C1 segment of cervical spinal cord (tissue), 14 donors: ENCODE measurements at regions not wholly inside any gene's neighbourhood (a gene's known extent, or its start where the extent isn't known, plus 50 kb on each side); places are given as distances from the start of the nearest gene placed in this dataset.
A peak's percentile ranks its signal among the peaks of the same experiment; 100 is the strongest.

Source experiments
- DNase-seq, 14 donors: peaks; one replicate each; lab custom pipeline; 2025; lab: John Stamatoyannopoulos, UW

DNA sequence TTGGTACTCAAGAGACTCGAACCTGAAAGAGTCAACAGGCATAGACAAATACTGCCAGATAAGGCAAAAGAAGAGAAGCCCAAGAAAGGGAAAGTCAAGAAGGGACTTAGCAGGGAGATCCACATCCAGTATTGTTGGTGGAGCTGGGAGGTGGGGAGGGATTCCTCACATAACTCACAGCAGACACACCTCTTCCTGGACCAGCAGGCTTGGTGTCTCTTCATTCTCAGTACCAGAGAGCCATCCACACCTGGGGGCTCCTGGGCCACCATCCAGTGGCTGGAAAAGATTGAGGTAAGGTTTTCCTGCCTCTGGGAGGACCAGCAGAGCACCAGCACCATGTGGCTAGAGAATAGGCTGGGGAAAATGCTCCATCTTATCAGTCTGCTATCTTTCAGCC lies 161.6 kb upstream of the SESN3 start:
- DNase-seq, result no peak

DNA sequence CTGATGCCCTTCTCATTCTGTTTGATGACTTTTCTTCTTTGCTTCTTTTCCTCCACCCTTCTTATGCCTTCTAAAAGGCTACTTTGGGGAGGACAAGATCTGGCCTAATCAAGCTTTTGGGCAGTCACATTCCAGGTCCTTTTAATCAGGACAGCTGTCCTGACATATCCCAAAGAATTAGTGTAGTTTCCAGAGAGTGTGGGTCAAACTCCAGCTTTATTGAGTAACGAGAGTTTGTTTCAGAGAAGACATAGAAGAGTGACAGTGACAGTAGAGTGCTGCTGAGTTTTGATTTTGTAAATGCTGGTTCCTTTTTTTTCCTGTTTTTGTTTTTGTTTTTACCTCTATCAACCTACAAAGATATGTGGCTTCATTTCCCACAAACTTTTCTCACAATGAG lies 158.4 kb upstream of the SESN3 start:
- no peak for DNase-seq

DNA sequence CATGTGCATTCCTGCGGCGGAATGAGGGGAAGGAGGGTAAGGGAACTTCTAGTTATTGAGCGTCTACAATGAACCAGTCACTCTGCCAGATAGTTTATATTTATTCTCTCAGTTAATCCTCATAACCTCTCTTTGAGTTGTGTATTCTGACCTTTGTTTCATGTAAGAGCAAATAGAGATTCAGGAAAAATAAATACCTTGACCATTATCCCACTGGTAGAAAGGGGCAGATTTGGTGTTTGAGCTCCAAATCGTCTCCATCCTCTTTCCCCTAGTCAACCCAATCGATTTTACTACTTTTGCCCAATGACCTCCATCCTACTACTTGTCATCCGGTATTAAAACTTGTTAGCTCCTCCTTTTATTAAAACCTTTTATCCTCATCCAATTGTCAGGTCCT lies 157.1 kb upstream of the SESN3 start:
- DNase-seq, result no peak

DNA sequence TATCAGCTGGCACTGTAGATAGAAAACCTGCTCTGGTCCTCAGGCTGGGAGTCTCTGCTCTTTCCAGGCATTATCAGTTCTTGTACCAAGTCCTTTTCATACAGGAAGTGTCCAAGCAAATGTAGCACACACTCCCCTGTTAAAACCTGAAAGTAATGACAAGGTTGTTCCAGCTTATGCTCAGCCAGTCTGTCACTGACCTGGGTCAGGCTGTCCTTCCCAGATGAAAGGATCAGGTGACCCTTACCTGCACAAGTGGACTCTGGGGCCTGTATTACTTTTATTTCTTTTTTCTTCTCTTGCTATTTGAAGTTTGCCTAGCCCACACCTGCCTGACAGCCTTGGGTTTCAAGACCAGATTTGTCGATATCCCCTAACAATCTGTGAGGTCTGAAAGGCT lies 156.3 kb upstream of the SESN3 start:
- DNase-seq, result no peak

DNA sequence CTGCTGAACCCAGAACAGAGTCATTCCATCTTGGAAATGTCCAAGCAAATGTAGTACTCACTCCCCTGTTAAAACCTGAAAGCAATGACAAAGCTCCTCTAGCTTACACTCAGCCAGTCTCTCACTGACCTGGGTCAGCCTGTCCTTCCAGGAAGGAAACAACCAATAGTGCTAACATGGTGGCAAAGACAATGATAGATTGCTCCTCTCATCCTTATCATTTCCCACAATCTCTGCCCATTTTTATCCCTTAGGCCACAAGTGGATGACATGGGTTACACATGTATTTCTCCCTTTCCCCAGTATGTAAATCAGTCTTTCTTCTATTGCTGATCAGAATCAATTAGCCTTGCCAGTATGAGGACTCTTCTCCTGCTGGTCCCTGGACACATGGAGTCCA lies 154.6 kb upstream of the SESN3 start:
- no peak for DNase-seq

GRCh38 chr11:95379479-95379878 lies 148.5 kb upstream of the SESN3 start:
- DNase-seq, result no peak

- no peak for DNase-seq
Observed at GRCh38 chr11:95378789-95379188, 147.8 kb upstream of the SESN3 start.

GRCh38 chr11:95378111-95378510 lies 147.1 kb upstream of the SESN3 start:
- no peak for DNase-seq

- DNase-seq, result no peak
Observed at GRCh38 chr11:95375886-95376285, 144.9 kb upstream of the SESN3 start.

- no peak for DNase-seq
Observed at GRCh38 chr11:95375451-95375850, 144.4 kb upstream of the SESN3 start.

DNA sequence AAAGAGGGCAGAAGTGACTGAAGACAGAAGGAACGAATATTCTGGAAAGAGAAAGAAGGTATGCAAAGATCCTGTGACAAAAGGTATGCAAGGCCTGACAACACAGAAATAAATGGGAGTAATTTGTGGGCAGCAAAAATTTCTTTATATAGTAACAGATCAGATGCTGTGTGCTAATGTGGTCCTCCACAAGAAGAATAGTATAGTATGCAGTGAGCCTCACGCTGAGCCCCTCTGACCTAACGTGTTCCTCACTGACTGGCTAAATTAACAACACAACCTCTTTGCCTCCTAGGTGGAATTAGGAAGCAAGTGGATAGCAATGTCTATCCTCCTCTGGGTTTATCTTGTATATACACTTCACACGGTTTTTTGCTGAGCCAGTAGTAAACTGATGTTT lies 143.1 kb upstream of the SESN3 start:
- no peak for DNase-seq

DNA sequence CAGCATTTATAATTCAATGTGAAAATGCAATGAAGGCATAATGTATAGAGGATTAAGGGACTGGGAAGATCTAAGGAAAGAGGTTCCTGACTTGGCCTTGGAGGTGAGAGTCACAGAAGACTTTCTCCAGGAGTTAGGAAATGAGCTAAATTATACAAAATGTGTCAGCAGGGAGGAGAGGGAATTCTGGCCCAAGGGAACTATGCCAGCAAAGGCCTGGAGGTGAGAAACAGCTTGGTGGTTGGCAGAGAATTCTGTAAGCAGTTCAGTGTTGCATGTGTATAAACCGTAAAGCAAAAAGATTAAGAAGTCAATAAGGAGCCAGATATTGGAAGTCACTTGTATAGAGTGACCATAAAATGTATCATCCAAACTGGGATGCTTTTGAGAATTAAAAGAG lies 142.2 kb upstream of the SESN3 start:
- DNase-seq, result peak in 1 of 14 donors; percentile 30

DNA sequence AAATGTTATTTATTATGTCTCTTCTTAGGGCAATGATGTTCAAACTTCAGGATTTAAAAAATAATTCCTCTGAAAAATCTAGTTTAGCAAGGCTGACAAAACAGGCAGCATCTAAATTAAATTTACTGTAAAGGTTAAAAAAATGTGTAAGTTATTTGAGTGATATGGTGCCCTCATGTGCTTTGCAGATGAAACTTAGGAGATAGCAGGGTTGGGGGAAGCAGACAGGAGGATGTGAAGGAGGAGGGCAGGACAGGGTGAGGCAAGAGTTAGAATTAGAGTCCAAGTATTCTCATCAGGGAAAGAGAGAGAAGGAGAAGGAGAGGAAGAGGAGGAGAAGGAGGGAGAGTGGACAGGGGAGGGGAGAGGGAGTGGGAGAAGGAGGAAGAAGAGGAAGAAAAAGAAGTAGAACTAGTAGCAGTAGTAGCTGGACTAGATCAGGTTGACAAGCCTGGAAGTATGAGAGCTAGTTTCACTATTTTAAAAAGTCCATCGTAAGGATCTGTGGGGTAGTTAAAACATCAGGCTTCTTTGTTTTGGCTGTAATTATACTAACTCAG lies 141.2 kb upstream of the SESN3 start:
- DNase-seq, result no peak

DNA sequence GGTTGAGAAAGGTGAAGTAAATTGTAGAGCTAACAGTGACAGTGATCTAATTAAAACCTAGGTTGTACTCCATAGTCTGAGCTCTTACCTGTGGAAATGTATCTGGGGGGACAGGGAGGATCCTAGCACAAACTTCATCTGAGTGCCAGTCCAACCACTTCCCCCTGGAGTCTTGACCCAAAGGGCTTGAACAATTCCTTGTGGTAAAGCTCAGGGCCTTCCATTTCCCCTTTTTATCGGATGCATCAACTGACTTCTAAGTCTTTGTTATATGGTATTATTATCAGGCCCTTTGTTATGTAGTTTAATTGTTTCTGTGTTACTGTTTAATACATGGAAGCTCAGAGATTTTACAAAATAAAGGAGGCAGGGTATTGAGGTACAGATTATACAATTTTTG lies 140.2 kb upstream of the SESN3 start:
- DNase-seq, result no peak

DNA sequence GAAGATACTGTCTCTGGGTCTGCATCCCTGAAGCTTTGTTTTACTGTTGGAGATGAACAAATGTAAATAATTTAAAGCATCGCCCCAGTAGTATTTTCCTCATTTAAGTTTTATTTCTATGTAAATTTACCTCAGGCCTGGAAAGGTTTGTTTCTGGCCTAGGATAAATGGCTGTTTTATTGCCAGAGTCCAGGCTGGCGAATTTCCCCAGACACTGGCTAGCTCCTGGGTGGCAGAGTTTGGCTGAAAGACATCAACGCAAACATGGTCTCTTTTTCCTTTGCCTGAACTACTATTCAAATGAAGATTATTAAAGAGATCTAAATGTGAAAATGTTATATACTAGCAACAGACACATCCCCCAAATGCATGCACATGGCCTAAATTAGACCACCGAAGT lies 136.7 kb upstream of the SESN3 start:
- DNase-seq, result no peak

DNA sequence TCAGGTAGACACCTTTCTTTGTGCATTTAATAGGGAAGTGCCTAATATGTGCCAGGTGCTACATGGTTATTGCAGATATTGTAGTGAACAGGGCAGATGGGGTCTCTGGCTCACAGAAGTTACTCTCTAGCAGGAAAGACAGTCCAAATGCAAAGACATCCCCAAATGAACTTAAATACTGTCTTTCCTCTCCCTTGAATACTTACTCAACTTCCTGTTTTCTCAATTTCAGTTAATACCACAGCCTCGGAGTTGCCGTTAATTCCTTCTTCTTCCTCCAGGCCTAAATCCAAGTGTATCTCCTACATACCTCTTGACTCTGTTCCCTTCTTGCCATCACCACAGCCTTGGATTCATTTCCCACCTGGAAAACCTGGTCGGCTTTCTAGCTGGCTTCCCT lies 134.3 kb upstream of the SESN3 start:
- DNase-seq, result no peak

DNA sequence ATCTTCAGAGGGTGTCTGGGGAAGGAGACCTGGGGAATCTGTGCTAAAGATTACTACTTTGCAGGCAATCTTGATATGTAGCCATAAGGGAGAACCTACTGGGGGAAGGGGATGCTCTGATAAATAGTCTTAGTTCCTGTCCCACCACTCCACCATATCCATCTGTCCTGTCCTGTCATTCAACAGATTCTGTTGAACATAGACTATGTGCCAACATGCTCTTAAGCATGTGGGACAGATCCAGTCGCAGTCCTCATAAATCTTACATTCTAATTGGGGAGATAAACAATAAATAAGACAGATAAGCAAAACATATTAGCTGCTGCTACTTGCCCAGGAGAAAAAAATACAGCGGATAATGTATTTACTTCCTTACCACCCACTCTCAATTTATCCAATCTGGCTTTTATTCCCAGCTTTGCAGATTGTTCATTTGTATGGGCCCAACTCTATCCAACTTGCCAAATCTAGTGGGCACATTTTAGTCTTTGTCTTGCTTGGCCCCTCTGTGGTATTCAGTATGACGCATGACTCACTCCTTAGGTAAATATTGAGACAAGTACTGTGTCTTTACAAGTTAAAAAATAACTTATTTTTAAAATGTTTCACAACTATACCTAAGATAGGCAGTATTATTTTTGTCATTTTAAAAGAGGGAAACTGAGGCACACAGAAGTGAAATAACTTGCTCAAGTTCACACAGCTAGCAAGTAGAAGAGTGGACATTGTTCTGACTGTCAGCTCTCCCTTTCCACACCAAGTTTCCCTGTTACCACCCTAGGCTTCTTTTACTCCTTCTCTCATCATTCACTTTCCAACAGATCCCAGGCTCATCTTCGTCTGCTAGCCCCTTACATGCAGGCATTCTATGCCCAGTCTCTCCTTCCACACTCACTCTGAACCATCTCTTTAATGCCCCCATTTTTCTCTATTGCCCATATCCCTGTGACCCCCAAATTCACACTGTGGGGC lies 133.6 kb upstream of the SESN3 start:
- no peak for DNase-seq

GRCh38 chr11:95363708-95364107 lies 132.7 kb upstream of the SESN3 start:
- no peak for DNase-seq

DNA sequence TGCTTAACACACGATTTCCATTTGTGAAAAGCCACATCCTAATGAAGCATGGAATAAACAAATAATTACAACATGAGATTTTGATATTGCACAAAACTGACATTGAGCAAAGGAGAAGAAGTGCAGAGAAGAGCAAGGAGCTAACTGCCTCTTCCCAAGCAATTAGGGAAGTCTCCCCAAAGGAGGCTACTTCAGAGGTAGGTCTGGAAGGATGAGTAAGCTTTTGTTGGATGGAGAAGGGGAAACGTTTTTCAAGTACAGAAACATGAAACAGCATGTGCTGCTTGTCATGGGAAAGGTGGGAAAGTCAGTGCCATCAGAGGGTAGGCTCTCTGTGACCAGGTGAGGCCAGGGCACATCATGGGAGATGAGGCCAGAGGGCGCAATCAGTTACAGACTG lies 132.2 kb upstream of the SESN3 start:
- DNase-seq, result no peak

DNA sequence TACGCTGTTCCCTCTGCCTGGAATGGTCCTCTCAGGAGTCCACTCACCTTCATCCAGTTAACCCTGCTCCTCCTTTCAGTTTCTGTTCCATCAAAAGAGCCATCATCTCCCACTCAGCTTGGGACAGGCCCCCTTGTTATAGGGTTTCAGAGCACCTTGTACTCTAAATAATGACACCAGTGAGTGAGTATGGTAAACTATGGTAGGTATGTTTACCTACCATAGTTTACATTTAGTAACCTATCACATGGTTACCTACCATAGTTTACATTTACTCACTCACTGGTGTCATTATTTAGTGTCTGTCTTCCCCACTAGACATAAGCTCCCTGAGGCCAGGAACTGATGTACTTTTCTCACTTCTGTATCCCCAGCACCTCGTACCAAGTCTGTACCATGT lies 130.2 kb upstream of the SESN3 start:
- DNase-seq, result no peak

- DNase-seq, result no peak
Observed at GRCh38 chr11:95360377-95361075, 129.5 kb upstream of the SESN3 start.

- DNase-seq, result no peak
Observed at GRCh38 chr11:95359756-95360155, 128.8 kb upstream of the SESN3 start.

DNA sequence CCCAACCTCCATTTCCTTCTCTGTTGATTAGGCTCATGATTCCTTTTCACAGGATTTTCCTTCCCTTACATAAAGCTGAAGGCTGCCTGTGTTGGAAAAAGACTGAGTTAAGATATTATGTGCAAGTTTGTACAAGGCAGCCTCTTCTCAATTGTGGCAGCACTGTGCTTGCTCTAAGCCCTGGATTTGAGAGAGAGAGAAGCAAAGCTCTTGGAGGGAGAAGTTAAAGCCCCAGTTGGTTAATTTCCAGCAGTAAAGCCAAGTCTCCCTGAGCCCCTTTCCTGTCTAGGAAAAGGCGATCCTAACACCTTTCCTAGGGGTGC lies 128.3 kb upstream of the SESN3 start:
- no peak for DNase-seq
